ENCODE measurements at regions not wholly inside any gene's neighbourhood (a gene's known extent, or its start where the extent isn't known, plus 50 kb on each side); places are given as distances from the start of the nearest gene placed in this dataset. TPM values are rescaled to one million over a fixed set of nuclear protein-coding genes. Genes with fewer than 3 reads are reported as not detected.

DNA sequence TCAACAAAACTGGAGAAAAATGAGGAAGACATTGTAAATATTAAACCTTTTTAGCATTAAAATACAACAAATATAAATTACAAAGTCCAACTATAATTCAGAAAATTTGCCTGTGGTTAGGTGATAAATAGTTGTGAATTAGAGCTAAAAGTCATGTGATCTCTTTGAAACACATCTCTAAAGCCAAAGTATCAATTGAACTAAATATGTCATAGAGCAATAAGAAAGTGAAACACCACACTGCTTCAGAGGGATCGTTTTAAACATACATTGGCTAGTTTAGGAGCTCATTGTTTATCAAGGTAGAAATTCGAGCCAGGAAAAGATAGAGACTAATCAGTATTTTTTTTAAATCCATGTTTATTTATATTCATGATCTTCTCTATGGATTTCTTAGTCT lies 606.3 kb upstream of the ITGA1 start:
- no peak overlapping the region for H3K4me3 ChIP-seq (ENCODE audit: low read depth, low read length)
- no peak for DNase-seq (ENCODE audit: low read depth)
- TF ChIP-seq CTCF (IDR thresholded peaks at IDR 0.05; ENCODE audit: insufficient read depth, low read depth, low read length): no peak

- H3K4me3 ChIP-seq (ENCODE audit: low read depth, low read length): no peak overlapping the region
- no peak for TF ChIP-seq CTCF (IDR thresholded peaks at IDR 0.05; ENCODE audit: insufficient read depth, low read depth, low read length)
- DNase-seq (ENCODE audit: low read depth): no peak
Measured at GRCh38 chr5:52190737-52191136, 597.0 kb upstream of the ITGA1 start.

- TF ChIP-seq CTCF (IDR thresholded peaks at IDR 0.05; ENCODE audit: insufficient read depth, low read depth, low read length): no peak
- no peak overlapping the region for H3K4me3 ChIP-seq (ENCODE audit: low read depth, low read length)
- no peak for DNase-seq (ENCODE audit: low read depth)
Measured at GRCh38 chr5:52199833-52200232, 587.9 kb upstream of the ITGA1 start.

- no peak for DNase-seq (ENCODE audit: low read depth)
- no peak for TF ChIP-seq CTCF (IDR thresholded peaks at IDR 0.05; ENCODE audit: insufficient read depth, low read depth, low read length)
- H3K4me3 ChIP-seq (ENCODE audit: low read depth, low read length): no peak overlapping the region
Measured at GRCh38 chr5:52202256-52202655, 585.5 kb upstream of the ITGA1 start.

DNA sequence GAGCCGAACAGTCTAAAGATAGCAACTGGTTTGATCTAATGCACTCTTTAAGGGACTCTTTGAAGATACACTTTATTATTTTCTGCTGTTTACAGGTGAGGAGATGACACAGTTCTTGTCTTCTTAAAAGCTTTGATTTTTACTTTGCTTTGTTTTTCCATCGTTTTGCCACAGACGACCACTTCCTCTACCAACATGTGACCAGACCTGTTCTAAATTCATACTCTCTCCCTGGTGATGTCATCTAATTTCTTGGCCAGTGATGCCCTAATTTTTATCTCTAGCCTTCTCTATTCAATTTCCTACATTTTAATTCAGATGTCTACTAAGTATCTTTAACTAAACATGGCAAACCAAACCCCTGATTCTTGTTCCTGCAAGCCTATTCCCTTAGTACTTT lies 583.4 kb upstream of the ITGA1 start:
- H3K4me3 ChIP-seq (ENCODE audit: low read depth, low read length): no peak overlapping the region
- DNase-seq (ENCODE audit: low read depth): no peak
- TF ChIP-seq CTCF (IDR thresholded peaks at IDR 0.05; ENCODE audit: insufficient read depth, low read depth, low read length): no peak

Small RNAs in the stretch of these regions (small RNA-seq; reads per million reads assigned to genes)
- not detected for gene RNA5SP182
